Suprapubic skin (tissue), 4 donors: ENCODE measurements at regions not wholly inside any gene's neighbourhood (a gene's known extent, or its start where the extent isn't known, plus 50 kb on each side); places are given as distances from the start of the nearest gene placed in this dataset.

ENCODE experiments used
- CTCF ChIP-seq, 2 donors: fragments of 200-600 bp in 1 of 2; fragments of 450-650 bp in 1 of 2; sonication (generic) in 1 of 2; IDR thresholded peaks; one replicate each; pipeline ENCODE4 v1.5.1; 2016 to 2019; ENCODE audit warnings: antibody characterized with exemption in 2 of 2, mild to moderate bottlenecking in 1 of 2, moderate library complexity in 1 of 2
- EP300 ChIP-seq: sonication (generic); formaldehyde crosslinking; IDR thresholded peaks from one replicate; pipeline ENCODE4 v1.6.1; 2017; ENCODE audit warnings: antibody characterized with exemption
- POLR2A ChIP-seq, 2 donors: fragments of 450-650 bp; IDR thresholded peaks; one replicate each; pipeline ENCODE4 v1.6.1; 2017; ENCODE audit warnings: antibody characterized with exemption in 2 of 2, mild to moderate bottlenecking in 2 of 2, moderate library complexity in 2 of 2
- POLR2AphosphoS5 ChIP-seq, 3 donors: sonication (generic); formaldehyde crosslinking; IDR thresholded peaks; one replicate each; pipeline ENCODE4 v1.6.1; 2017; ENCODE audit warnings: antibody characterized with exemption in 3 of 3

- TF ChIP-seq CTCF (IDR thresholded peaks at IDR 0.05) = no peak
- no peak for TF ChIP-seq POLR2A (IDR thresholded peaks at IDR 0.05)
- no peak for TF ChIP-seq POLR2AphosphoS5 (IDR thresholded peaks at IDR 0.05)
- TF ChIP-seq EP300 = no peak
Observed at GRCh38 chr14:86115972-86116371, 586.0 kb downstream of the FLRT2 start.
